CD1c-positive myeloid dendritic cell (primary cell): ENCODE measurements at regions not wholly inside any gene's neighbourhood (a gene's known extent, or its start where the extent isn't known, plus 50 kb on each side); places are given as distances from the start of the nearest gene placed in this dataset.
"Not testable (repeated sequence)": the region's sequence is repeated elsewhere in the genome, so short reads cannot be mapped to it uniquely, and the experiment has no call there.

ENCODE experiments used
- DNase-seq: peaks from one replicate; pipeline ENCODE4 v3.0.0-alpha.2; 2016; ENCODE audit errors: extremely low spot score

DNA sequence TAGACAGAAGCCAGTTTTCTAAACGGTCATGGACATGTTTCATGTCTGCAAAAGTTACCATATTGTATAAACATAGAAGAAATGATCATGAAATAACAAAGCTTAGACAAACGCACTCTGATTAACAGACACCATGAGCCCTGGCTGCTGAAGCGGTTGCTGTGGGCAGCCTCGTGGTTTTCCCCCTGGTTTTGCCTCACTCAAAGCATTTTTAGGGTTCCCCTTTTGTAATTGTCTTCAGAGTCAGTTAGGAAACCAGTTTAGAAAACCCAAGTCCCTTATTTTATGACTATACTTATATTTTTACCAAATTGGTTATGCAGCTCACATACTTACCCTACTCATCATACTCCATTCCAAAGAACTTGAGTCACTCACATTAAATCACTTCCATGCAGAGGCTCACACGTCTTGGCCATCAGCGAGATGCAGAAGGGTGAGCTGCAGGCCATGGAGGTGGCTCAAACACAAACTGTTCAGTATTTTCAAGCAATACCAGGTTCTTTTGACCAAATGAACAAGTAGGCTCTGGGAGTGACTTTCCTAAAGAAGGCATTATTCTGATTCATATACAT, 105.6 kb upstream of the SALL3 start:
- no peak for DNase-seq

DNA sequence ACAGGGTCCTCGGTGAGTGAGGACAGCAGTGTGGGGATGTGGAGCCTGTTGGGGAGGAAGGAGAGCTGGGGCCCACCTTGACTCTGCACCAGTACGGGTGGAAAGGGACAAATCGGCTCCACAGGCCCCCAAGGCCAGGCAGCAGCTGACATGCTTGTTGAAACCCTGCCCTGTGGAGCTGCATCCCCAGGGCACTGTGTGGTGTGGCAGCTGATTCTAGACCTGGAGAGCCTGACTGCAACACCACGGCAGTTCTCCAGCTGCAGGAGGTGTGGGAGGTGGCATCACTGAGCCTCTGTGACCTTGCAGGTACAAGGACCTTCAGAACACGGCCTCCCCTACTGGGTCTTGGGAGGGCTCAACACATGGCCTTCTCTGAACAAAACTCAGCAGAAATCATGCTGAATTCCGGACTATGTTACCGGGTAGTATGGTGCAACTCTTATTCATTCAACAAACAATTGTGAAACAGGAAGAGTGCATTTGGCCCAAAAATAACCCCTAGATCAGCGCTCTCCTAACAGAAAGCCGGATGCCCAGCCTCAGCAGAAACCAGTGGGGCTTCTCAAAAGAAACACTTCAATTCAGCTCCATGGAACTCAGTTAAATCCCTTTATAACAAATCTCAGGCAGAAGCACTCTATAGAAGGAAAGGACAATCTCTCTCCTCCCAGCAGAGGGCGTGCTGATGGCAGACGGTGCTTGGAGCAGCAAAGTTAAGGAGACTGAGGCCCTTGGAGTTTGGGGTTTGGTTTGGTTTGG, 104.4 kb upstream of the SALL3 start:
- DNase-seq: peak; percentile 29

DNA sequence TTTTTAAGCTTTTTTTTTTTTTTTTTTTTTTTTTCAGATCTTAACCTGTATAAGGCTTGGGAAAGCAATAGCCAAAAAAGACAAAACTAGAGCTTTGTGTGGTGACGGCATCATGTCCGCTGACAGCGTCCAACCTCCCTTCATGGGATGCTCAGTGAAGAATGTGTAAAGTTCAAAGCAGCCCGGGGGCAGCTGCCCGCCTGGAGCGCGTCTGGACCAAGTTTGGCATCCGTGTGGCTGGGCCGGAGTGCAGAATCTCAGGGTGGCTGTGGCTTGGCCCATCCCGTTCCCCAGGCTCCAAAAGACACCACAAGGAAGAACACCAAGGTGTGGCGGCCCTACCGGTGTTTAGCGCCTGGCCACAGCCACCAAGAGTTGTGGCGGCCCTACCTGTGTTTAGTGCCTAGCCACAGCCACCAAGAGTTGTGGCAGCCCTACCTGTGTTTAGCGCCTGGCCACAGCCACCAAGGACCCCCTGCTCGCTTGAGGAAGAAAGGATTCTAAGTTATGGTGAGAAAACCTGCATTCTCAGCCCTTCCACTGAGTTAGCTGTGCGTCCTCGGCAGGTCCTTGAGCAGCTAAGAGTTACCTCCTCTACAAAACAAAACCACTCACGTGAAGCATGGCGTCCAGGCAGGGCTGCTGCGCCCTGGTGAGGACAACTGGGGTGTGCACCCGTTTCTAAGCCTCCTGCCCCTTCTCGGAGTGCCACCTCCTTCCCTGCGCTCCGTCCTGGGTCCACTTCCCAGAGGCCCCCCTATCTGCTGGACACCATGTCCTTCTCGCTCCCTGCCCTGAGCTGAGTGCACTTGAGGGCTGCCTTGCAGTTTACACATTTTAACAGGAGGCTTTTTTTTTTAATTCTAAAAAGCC, 103.6 kb upstream of the SALL3 start:
- no peak for DNase-seq

DNA sequence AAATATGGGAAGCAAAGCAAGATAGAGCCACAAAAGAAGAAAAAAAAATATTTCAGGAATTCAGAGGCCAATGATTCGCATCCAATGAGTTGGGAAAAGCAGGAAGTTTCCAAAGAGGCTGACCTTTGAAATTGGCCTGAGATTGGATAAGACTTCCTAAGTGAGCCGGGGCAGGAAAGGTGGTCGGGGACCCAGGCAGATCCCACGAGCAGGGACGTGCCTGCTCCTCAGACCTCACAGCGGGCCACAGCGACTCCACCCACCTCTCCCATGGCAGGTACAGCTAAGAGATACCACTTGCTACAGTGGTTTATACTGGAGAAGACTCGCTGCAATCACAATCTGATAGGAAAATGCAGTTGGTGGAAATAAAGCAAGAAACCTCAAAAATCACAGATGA, 102.8 kb upstream of the SALL3 start:
- no peak for DNase-seq

DNA sequence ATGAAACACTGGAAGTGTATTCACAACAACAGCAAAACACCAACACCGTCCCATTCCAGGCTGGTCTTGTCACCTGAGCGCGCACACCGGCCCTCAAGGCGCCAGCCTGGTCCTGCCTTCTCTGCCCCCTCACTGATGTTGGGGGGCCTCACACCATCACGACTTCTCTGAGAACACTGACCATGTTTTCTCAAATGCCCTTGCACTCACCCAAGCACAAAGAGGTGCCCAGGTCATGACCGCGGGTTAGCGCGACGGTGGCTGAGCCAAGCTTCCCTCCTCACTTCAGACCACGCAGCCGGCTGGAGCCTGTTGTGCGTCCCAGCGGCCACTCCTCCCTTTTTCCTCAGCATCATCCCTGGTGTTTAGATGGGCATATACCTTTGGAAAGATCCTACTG, 101.3 kb upstream of the SALL3 start:
- DNase-seq: no peak

DNA sequence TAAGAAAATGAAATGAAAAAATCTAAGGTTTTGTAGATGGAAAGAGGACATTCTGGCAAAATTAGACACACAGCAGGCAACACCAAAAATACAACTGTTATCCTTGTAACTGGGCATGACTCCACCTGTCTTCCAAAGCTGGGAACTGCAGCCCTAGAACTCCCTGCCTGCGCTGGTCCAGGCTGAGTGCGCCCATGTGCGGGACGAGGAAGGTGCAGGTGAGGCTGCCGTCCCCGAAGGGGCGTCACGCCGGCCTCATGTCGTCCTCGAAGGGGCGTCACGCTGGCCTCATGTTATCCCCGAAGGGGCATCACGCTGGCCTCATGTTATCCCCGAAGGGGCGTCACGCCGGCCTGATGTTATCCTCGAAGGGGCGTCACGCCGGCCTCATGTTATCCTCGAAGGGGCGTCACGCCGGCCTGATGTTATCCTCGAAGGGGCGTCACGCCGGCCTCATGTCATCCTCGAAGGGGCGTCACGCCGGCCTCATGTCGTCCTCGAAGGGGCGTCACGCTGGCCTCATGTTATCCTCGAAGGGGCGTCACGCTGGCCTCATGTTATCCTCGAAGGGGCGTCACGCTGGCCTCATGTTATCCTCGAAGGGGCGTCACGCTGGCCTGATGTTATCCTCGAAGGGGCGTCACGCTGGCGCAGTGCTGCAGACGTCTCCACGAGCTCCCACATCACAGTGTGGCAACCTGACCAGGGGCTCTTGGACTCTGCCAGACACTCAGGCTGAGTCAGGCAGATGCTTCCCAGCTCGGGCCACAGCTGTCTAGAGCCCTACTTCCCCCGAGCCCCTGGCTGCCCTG, 100.3 kb upstream of the SALL3 start:
- not testable (repeated sequence) for DNase-seq

DNA sequence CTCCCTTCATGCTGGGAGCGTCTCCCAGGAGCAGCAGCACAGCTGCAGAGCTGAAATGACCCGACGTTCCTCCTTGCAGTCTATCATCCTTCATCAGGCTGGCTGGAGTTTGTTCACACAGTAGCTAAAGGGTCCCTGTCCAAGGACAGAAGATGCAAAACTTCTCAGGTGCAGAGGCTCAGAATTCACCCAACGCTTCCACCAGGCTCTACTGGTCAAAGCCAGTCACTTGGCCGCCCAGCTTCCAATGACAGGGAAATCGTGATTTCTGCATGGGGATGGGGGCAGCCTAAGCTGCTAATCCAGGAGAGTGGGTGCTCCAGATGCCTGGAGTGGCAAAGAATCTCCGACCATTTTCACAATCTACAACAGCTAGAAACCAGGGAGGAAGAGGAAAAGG, 97.0 kb upstream of the SALL3 start:
- DNase-seq: no peak

DNA sequence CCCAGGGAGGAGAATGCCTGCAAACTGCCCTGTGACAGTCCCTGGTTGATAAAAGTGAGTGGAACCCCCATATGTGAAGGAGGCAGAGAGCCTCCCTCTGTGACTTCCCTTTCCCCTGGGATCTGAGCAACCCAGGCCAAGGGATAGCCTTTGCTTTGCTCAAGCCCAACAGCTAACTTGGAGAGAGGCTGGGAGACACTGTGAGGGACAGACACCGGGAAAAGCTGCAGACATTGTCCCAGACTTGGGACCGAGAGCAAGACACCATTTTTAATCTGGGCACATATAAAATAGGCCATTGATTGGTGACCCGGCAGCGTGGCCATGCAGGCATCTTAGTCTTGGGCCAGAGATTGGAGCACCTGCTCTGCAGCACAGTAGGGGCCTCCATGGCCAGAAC, 96.1 kb upstream of the SALL3 start:
- no peak for DNase-seq

DNA sequence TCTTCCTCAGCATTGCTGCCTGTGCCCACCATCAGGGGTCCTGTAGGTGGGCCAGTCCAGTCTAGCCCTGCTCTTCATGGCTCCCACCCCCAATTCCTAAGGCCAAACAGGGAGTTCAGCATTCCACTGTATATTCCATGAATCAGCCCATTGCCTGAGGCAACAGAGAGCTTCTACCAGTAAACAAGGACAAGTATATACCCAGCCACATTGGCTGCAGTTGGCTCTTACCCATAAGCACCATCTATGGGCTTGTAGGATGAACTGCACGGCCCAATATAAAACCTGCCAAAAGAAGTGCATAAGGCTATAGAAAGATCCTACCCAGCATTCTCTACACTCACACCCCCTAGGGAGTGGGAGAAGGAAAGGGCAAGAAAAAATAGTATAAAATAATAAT, 95.1 kb upstream of the SALL3 start:
- no peak for DNase-seq

DNA sequence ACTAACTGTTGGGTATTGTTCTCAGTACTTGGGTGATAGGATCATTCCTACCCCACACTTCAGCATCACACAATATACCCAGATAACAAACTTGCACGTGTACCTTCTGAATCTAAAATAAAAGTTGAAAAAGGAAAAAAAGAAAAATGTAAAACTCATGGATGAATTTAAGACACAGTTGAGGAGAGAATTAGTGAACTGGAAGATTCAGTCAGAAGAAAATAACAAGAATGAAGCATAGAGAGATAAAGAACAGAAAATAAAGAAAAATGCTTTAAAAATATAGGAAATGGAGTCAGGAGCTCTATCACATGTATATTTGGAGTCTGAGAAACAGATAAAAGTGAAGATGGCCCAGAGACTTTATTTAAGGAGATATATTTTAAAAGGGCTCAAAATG, 90.4 kb upstream of the SALL3 start:
- DNase-seq: no peak

DNA sequence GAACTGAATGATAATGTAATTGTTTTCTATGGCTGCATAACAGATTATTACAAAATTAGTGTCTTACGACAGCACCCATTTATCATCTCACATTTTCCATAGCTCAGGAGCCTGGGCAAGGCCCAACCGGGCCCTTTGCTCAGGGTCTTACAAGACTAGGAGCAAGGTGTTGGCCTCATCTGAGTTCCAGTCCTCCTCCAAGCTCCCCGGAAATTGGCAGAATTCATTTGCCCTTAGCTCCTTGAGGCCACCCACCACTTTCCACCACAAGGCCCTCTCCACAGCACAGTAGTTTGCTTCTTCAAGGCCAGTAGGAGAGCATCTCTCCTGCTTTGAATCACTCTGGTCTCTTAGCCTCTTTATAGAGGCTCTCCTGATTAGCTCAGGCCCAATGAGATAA, 89.2 kb upstream of the SALL3 start:
- DNase-seq: no peak

DNA sequence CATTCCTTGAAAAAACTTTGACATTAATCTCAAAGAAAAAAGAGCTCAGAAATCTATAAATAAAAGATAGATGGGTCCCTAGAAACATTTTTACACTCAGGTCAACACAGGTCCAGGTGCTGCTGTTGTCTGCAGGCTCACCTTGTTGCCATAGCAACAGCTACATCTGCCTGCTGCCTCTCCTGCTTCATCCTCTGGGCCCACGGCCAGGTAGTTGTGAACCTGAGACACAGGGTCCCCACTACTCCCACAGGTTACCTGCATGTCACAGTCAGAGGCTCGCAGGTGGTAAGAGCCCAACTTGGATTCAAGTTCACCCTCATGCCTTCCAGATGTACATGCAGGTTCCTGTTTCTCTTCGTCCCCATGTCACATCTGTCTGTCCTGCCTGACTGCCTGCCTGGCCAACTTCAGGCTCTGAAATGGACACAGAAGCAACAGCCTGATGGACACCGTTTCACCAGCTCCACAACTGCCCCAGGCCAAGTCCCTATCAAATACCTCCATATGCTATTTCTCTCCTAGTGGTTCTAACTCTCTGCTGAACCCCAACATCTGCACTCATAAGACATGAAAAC, 88.3 kb upstream of the SALL3 start:
- no peak for DNase-seq

DNA sequence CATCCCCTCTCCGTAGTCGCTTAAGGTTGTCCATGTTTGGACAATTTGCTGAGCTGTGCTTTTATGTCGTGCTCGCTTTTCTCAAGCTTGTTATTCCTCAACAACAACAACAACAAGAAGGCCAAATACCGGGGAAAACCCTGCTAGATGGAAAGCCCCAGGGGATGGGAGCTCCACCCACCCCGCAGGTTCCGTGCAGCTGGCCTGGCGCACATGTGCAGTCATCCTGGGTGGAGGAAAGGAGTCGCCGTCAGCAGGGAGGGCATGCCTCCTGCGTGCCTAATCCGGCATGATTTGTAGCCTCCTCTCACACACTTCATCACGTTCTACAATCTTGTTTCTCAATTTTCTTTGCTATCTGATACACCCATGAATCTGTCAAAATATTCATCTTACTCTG, 87.4 kb upstream of the SALL3 start:
- DNase-seq: no peak

DNA sequence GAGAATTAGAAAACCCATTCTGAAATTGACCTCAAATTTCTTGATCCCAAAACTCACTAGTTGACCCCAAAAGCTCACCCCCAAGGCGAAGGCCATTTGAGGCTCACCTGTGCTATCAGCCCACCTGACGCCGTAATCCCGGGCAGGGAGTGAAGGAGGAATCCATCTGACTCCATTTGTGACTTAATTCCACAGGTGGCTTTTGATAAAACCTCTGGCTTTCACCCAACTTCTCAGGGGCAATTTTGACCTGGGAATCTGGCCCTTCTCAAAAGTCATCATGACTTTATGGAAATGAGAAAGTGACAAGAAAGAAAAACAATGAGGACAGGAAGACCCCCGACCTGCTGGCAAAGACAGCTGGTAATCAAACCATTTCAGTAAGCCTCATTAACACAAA, 86.9 kb upstream of the SALL3 start:
- DNase-seq: no peak

DNA sequence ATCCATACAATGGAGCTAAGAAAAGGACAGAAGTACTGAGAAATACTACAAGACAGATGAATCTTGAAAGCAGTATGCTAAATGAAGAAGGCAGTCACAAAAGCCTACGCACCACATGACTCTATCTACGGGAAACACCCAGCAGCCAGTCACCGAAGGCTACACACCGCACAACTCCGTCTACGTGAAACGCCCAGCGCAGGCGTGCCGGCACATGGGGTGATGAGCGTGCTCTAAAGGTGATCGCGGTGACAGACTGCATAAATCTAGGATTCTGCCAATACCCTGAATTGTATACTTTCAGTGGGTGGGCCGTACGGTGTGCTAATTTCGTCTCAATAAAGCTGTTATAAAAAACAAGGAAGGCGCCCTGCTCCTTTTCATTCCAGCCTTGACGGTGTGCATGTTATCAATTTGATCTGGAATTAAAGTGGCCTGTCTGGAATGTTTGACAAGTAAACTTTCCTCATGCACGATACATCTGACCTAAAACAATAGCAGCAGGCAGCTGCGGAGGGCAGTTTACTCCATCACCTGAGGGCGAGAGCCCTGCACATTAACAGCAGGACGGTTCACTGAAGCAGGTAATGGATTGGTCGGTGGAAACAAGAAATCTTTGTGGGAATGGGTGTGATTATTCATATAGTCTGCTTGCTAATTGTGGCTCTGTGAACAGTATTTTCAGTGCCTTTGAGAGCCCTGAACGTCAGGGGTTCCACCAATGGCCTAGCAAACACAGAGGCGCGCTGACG, 86.2 kb upstream of the SALL3 start:
- no peak for DNase-seq

DNA sequence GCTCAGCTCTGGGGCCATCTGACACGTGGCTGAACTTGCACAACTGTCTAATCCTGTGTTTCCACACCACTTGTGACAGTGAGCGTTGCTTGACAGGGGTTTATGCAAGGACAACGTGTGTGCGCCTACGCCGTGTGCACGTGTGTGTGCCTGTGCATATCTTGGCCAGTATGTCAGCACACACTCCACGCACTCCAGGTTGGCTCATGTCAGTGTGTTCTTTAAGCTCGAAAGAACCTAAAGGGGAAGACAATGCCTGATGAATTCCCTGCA, 85.6 kb upstream of the SALL3 start:
- no peak for DNase-seq

DNA sequence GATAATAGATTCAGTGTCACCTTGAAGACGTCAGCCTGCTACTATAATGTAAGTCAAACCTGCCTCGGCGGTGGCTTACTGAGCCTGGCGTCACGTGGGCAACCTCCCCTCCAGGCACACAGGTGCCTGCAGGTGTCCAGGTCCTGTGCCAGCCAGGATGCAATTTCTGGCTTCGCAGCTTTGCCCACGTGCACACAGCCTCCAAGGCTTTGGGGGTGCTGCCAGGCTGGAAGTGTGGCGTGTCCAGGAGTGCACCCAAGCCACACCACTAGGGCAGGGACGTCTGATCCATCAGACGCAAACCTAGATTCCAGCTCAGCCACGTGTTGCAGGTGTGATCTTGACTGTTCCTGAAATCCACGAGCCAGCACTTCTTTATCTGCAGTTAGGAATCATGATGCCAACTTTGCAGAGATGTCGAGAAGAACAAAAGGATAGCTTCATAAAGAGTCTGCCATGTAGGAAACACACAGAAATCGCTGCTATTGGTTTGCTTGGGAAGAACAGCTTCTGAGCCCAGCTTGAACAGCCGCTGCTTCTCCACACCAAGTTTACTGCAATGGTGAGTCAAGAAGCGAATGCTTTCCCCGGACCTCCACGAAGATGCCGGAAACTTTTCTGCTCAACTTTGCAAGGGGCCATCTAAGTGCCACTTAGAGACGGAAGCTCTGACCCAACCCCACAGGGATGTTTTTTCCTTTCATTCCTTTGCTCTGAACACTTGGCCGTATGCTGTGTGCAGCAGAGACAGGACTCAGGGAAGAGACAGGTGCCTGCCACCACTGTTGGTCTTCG, 84.2 kb upstream of the SALL3 start:
- DNase-seq: no peak

DNA sequence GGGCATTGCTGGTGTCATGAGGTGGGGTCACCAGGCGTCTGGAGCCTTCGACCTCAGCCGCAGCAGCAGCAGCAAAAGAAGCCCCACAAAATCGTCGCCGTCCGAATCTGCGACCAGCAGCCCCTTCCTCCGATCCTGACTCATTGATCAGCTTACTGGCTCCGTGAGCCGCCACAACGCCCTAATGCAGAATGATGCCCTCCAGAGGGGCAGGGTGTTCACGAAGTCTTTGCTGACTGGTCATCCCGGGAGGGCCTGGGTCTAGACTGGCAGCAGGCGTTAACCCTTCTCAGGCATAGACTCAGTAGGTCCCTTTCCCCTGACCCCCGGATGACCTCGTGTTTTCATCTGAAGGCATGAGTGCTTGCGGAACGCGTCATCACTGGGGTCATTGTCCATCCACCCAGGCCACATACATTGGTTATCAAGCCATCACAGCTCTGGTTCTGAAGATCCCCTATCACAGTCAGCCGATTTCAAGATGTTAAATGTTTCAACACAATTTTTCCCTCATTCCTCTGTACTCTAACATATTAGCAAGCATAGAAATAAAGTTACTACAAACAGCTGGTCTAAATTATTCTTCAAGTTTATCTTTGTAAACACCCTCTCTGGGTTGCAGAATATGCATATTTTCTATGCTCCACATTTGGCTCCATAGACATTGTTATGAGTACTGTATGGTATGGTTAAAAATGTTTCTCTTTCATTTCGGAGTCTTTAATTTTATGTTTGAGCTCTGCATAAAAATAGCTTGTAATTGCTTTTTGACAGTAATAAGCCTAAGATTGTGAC, 83.3 kb upstream of the SALL3 start:
- DNase-seq: no peak

DNA sequence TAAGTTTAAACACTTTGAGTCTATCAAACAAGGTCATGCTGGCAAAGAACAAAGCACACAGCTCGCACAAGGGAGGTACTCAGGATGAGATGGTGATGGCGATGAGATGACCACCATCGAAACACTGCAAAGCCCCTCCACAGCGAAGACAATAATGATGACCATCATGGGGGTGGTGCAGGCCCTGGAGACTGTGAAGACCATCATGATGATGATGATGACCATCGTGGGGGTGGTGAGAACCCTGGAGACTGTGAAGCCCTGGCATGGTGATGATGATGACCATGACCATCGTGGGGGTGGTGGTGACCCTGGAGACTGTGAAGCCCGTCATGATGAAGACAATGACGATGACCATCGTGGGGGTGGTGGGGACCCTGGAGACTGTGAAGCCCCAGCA, 81.6 kb upstream of the SALL3 start:
- DNase-seq: no peak

DNA sequence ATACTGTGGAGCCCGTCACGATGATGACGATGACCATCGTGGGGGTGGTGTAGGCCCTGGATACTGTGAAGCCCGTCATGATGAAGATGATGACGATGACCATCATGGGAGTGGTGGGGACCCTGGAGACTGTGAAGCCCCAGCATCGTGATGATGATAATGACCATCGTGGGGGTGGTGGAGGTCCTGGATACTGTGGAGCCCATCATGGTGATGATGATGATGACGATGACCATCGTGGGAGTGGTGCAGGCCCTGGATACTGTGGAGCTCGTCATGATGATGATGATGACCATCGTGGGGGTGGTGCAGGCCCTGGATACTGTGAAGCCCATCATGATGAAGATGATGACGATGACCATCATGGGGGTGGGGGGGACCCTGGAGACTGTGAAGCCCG, 81.0 kb upstream of the SALL3 start:
- DNase-seq: no peak
